Testis (tissue), 2 donors: ENCODE measurements at regions not wholly inside any gene's neighbourhood (a gene's known extent, or its start where the extent isn't known, plus 50 kb on each side); places are given as distances from the start of the nearest gene placed in this dataset.

Experiments used
- POLR2A ChIP-seq: fragments of 450-650 bp; IDR thresholded peaks from one replicate; pipeline ENCODE4 v1.6.1; 2017; ENCODE audit warnings: antibody characterized with exemption, mild to moderate bottlenecking, moderate library complexity
- TF ChIP-seq, protein P1 (sequence below), 3 experiments: fragments of 450-650 bp in 2 of 3; fragments of 200-600 bp in 1 of 3; sonication (generic) in 1 of 3; IDR thresholded peaks; one replicate each; pipeline ENCODE4 v1.5.1; 2016 to 2019; ENCODE audit warnings: antibody characterized with exemption in 3 of 3, mild to moderate bottlenecking in 2 of 3, moderate library complexity in 1 of 3

DNA sequence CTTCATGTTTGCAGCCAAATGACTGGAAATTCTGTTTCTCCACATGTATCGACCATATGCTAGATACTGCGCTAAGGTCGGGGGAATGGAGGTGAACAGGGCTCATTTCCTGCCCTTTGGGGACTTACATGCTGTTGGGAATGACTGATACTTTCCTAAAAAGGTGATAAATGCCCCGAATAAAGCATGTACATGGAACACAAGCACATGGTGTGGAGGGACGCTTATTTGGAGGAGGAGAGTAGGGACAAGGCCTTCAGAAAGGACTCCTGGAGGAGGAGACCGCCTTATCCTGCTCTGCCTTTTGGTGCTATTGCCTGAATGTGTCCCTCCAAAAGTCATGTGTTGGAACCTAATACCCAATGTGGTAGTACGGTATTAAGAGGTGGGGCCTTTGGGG, 344.5 kb downstream of the PRL start:
- TF ChIP-seq, protein P1, sequence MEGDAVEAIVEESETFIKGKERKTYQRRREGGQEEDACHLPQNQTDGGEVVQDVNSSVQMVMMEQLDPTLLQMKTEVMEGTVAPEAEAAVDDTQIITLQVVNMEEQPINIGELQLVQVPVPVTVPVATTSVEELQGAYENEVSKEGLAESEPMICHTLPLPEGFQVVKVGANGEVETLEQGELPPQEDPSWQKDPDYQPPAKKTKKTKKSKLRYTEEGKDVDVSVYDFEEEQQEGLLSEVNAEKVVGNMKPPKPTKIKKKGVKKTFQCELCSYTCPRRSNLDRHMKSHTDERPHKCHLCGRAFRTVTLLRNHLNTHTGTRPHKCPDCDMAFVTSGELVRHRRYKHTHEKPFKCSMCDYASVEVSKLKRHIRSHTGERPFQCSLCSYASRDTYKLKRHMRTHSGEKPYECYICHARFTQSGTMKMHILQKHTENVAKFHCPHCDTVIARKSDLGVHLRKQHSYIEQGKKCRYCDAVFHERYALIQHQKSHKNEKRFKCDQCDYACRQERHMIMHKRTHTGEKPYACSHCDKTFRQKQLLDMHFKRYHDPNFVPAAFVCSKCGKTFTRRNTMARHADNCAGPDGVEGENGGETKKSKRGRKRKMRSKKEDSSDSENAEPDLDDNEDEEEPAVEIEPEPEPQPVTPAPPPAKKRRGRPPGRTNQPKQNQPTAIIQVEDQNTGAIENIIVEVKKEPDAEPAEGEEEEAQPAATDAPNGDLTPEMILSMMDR (IDR thresholded peaks at IDR 0.05) = no peak
- TF ChIP-seq POLR2A = no peak
